H1 (cell line): ENCODE measurements at regions not wholly inside any gene's neighbourhood (a gene's known extent, or its start where the extent isn't known, plus 50 kb on each side); places are given as distances from the start of the nearest gene placed in this dataset.

Experiments used
- CTCF ChIA-PET: fragments of 300-600 bp; sonication (Branson Sonifier 250); formaldehyde crosslinking; loops from one replicate; lab custom pipeline; 2021; ENCODE audit not compliant: partially characterized antibody; lab: Charles Lee
- POLR2A ChIA-PET: fragments of 300-600 bp; sonication (Branson Sonifier 250); formaldehyde crosslinking; loops from one replicate; lab custom pipeline; 2021; ENCODE audit warnings: inconsistent platforms; ENCODE audit not compliant: partially characterized antibody; lab: Charles Lee
- DNase-seq, 2 experiments: peaks; one replicate each; pipeline versions ENCODE4 v3.0.0 to v3.0.0-alpha.2; 2010 to 2022; ENCODE audit warnings: low spot score in 2 of 2, low read depth in 1 of 2, mixed read lengths in 1 of 2
- FAIRE-seq: peaks from 2 replicates; lab custom pipeline; 2011; peaks lifted over from hg19 to GRCh38; lab: Jason Lieb, UNC
- H2AFZ ChIP-seq: 2 replicates; pipeline ENCODE4 v1.8.1; 2012; ENCODE audit warnings: low read length, inconsistent platforms
- H2AK5ac ChIP-seq: 2 replicates; pipeline ENCODE4 v1.6.1; 2013; ENCODE audit warnings: low read depth, low read length
- H2BK120ac ChIP-seq: replicated peaks from 2 replicates; pipeline ENCODE3; 2013; ENCODE audit warnings: low read depth, low read length, inconsistent platforms
- H2BK12ac ChIP-seq: 2 replicates; pipeline ENCODE4 v1.6.1; 2013; ENCODE audit warnings: low read depth, low read length
- H2BK15ac ChIP-seq: 2 replicates; pipeline ENCODE4 v1.6.1; 2013; ENCODE audit warnings: low read length
- H2BK20ac ChIP-seq: 2 replicates; pipeline ENCODE4 v1.6.1; 2013; ENCODE audit warnings: low read length
- H2BK5ac ChIP-seq: 2 replicates; pipeline ENCODE4 v1.6.1; 2013; ENCODE audit warnings: low read depth, low read length
- H3K14ac ChIP-seq: 2 replicates; pipeline ENCODE4 v1.6.1; 2013; ENCODE audit warnings: inconsistent platforms; ENCODE audit not compliant: insufficient read length
- H3K18ac ChIP-seq: 2 replicates; pipeline ENCODE4 v1.6.1; 2013; ENCODE audit warnings: low read length; ENCODE audit errors: extremely low read depth
- H3K23ac ChIP-seq: 2 replicates; pipeline ENCODE4 v1.6.1; 2013; ENCODE audit warnings: inconsistent platforms; ENCODE audit not compliant: insufficient read length
- H3K23me2 ChIP-seq: 2 replicates; pipeline ENCODE4 v1.6.1; 2013; ENCODE audit warnings: low read depth, low read length
- H3K27ac ChIP-seq: 2 replicates; pipeline ENCODE4 v1.6.1; 2011; ENCODE audit warnings: low read depth, low read length, inconsistent platforms
- H3K27me3 ChIP-seq, 4 experiments: replicated peaks in 1 of 4; 1 replicate in 1 of 4; 2 replicates in 3 of 4; pipeline versions ENCODE4 v1.6.1 to v1.8.1; 2011 to 2013; ENCODE audit warnings: low read length in 3 of 4, mild to moderate bottlenecking in 3 of 4, inconsistent platforms in 2 of 4, mixed read lengths in 2 of 4, moderate library complexity in 1 of 4; ENCODE audit not compliant: control insufficient read depth in 3 of 4, insufficient read depth in 3 of 4; ENCODE audit errors: extremely low read depth in 1 of 4
- H3K36me3 ChIP-seq, 4 experiments: 2 replicates each; pipeline versions ENCODE4 v1.6.1 to v1.8.1; 2011 to 2013; ENCODE audit warnings: mild to moderate bottlenecking in 4 of 4, low read length in 3 of 4, moderate library complexity in 2 of 4, control low read depth in 1 of 4, inconsistent platforms in 1 of 4; ENCODE audit not compliant: insufficient read depth in 4 of 4, control insufficient read depth in 2 of 4
- H3K4ac ChIP-seq: replicated peaks from 2 replicates; pipeline ENCODE3; 2013; ENCODE audit warnings: low read length, low read depth, mixed read lengths, inconsistent platforms; ENCODE audit not compliant: insufficient read length
- H3K4me1 ChIP-seq, 4 experiments: replicated peaks in 1 of 4; 1 replicate in 1 of 4; 2 replicates in 3 of 4; pipeline versions ENCODE4 v1.6.1 to v1.8.1; 2011 to 2013; ENCODE audit warnings: low read length in 3 of 4, inconsistent platforms in 2 of 4, mixed read lengths in 1 of 4; ENCODE audit not compliant: insufficient read depth in 4 of 4, control insufficient read depth in 3 of 4
- H3K4me2 ChIP-seq, 2 experiments: 2 replicates each; pipeline versions ENCODE4 v1.6.1 to v1.8.1; 2011 to 2013; ENCODE audit warnings: low read depth in 2 of 2, low read length in 2 of 2, control low read depth in 1 of 2, inconsistent platforms in 1 of 2, mild to moderate bottlenecking in 1 of 2; ENCODE audit not compliant: insufficient read depth in 1 of 2
- H3K4me3 ChIP-seq, 4 experiments: fragments of 200-600, 300-600 bp in 1 of 4; sonication (generic), shearing (Covaris generic), sonication (Bioruptor Twin) in 1 of 4; 2 replicates each; pipeline versions ENCODE4 v1.5.1 to v1.8.1; 2011 to 2016; ENCODE audit warnings: low read length in 4 of 4, low read depth in 3 of 4, control low read depth in 2 of 4, inconsistent platforms in 2 of 4, mild to moderate bottlenecking in 2 of 4, mixed read lengths in 1 of 4, moderate library complexity in 1 of 4; ENCODE audit not compliant: insufficient read depth in 2 of 4; ENCODE audit errors: extremely low read depth in 1 of 4
- H3K56ac ChIP-seq: replicated peaks from 2 replicates; pipeline ENCODE3; 2013; ENCODE audit warnings: low read depth, mild to moderate bottlenecking, mixed read lengths, low read length, inconsistent platforms; ENCODE audit not compliant: insufficient read length
- H3K79me1 ChIP-seq: 2 replicates; pipeline ENCODE4 v1.6.1; 2013; ENCODE audit warnings: low read depth, low read length, control low read depth
- H3K79me2 ChIP-seq, 2 experiments: 2 replicates each; pipeline versions ENCODE4 v1.6.1 to v1.8.1; 2012 to 2013; ENCODE audit warnings: low read length in 2 of 2, mild to moderate bottlenecking in 2 of 2, inconsistent platforms in 1 of 2; ENCODE audit not compliant: insufficient read depth in 2 of 2, control insufficient read depth in 1 of 2
- H3K9ac ChIP-seq, 4 experiments: replicated peaks in 1 of 4; 1 replicate in 1 of 4; 2 replicates in 3 of 4; pipeline versions ENCODE4 v1.6.1 to v1.8.1; 2011 to 2013; ENCODE audit warnings: low read depth in 3 of 4, low read length in 3 of 4, control low read depth in 2 of 4, mild to moderate bottlenecking in 2 of 4, moderate library complexity in 2 of 4, inconsistent platforms in 1 of 4; ENCODE audit errors: extremely low read depth in 1 of 4
- H3K9me3 ChIP-seq, 2 experiments: 2 replicates each; pipeline versions ENCODE4 v1.6.1 to v1.8.1; 2012 to 2013; ENCODE audit warnings: mild to moderate bottlenecking in 2 of 2, moderate library complexity in 2 of 2, control low read depth in 1 of 2, inconsistent platforms in 1 of 2, low read depth in 1 of 2, low read length in 1 of 2, mixed read lengths in 1 of 2; ENCODE audit not compliant: insufficient read depth in 2 of 2
- H4K20me1 ChIP-seq, 2 experiments: replicated peaks in 1 of 2; 2 replicates each; pipeline versions ENCODE3 to v1.8.1; 2011 to 2013; ENCODE audit warnings: inconsistent platforms in 2 of 2, low read length in 2 of 2, mild to moderate bottlenecking in 1 of 2; ENCODE audit not compliant: insufficient read depth in 2 of 2, control insufficient read depth in 1 of 2
- H4K5ac ChIP-seq: 2 replicates; pipeline ENCODE4 v1.6.1; 2013; ENCODE audit warnings: low read length, low read depth, mixed read lengths, inconsistent platforms; ENCODE audit not compliant: insufficient read length
- H4K8ac ChIP-seq: 2 replicates; pipeline ENCODE4 v1.8.0; 2013; ENCODE audit warnings: mild to moderate bottlenecking, moderate library complexity, low read length, inconsistent platforms; ENCODE audit not compliant: insufficient read depth; ENCODE audit errors: extremely low read depth
- H4K91ac ChIP-seq: replicated peaks from 2 replicates; pipeline ENCODE3; 2013; ENCODE audit warnings: low read length, mixed read lengths, inconsistent platforms; ENCODE audit not compliant: insufficient read length
- BCL11A ChIP-seq, 2 experiments: IDR thresholded peaks; one replicate each; pipeline ENCODE4 v1.6.1; 2011; ENCODE audit warnings: low read depth in 2 of 2, low read length in 2 of 2, mild to moderate bottlenecking in 2 of 2
- BRCA1 ChIP-seq: IDR thresholded peaks from 2 replicates; pipeline ENCODE4 v1.6.1; 2012; ENCODE audit warnings: low read depth, low read length, improper control_type of control experiment
- CBX5 ChIP-seq: fragments of 300-800, 300-1000 bp; sonication (generic); IDR thresholded peaks from 2 replicates; pipeline ENCODE4 v1.7.1; 2016; ENCODE audit warnings: antibody characterized with exemption, low read length, low read depth
- CHD1 ChIP-seq: IDR thresholded peaks from 2 replicates; pipeline ENCODE4 v1.6.1; 2012; ENCODE audit warnings: low read depth, low read length, improper control_type of control experiment
- FOSL1 ChIP-seq: IDR thresholded peaks from 2 replicates; pipeline ENCODE4 v1.6.1; 2011; ENCODE audit warnings: mild to moderate bottlenecking, low read depth, low read length, moderate library complexity; ENCODE audit not compliant: insufficient read depth
- GABPA ChIP-seq: IDR thresholded peaks from 2 replicates; pipeline ENCODE4 v1.6.1; 2011; ENCODE audit warnings: mild to moderate bottlenecking, low read length, moderate library complexity, borderline replicate concordance; ENCODE audit not compliant: insufficient read depth
- MAX ChIP-seq: IDR thresholded peaks from 2 replicates; pipeline ENCODE4 v1.6.1; 2012; ENCODE audit warnings: inconsistent platforms
- RNF2 ChIP-seq: fragments of 200-900, 300-1000 bp; sonication (generic); IDR thresholded peaks from 2 replicates; pipeline ENCODE4 v1.7.1; 2016; ENCODE audit warnings: borderline replicate concordance, low read depth, mild to moderate bottlenecking, antibody characterized with exemption, low read length; ENCODE audit not compliant: poor library complexity, severe bottlenecking; ENCODE audit errors: missing control alignments
- SAP30 ChIP-seq: fragments of 300-600 bp; sonication (generic); IDR thresholded peaks from 2 replicates; pipeline ENCODE4 v1.7.1; 2012; ENCODE audit warnings: low read length, moderate library complexity, mild to moderate bottlenecking, inconsistent platforms; ENCODE audit not compliant: insufficient read depth, insufficient replicate concordance
- TAF1 ChIP-seq: IDR thresholded peaks from 2 replicates; pipeline ENCODE4 v1.6.1; 2011; ENCODE audit warnings: mild to moderate bottlenecking, low read depth, low read length
- USF2 ChIP-seq: IDR thresholded peaks from 2 replicates; pipeline ENCODE4 v1.6.1; 2011; ENCODE audit warnings: low read length, improper control_type of control experiment
- YY1 ChIP-seq: IDR thresholded peaks from 2 replicates; pipeline ENCODE4 v1.6.1; 2011; ENCODE audit warnings: low read depth, mild to moderate bottlenecking, low read length
- WGBS, 2 experiments: shearing (Covaris generic) in 1 of 2; methylation state at CpG; one replicate each; pipeline versions ENCODE4 v1.1.6 to v1.1.7; 2013 to 2015; ENCODE audit warnings: low lambda C conversion rate in 2 of 2, mixed read lengths in 2 of 2, inconsistent platforms in 1 of 2, low coverage in 1 of 2, missing lambda C conversion rate in 1 of 2; ENCODE audit not compliant: insufficient replicate concordance in 2 of 2, insufficient coverage in 1 of 2, insufficient read length in 1 of 2; ENCODE audit errors: extremely low coverage in 1 of 2, missing lambda C conversion rate in 1 of 2; 5-methylcytosine and 5-hydroxymethylcytosine counted together

GRCh38 chr14:98183556-98183955 lies 1088.4 kb downstream of the BCL11B start:
- FAIRE-seq = no peak
- 93% methylated on average over 4 of the region's 4 CpGs; no CpG with 5 or more reads in 1 of the 2 experiments for WGBS, 2 experiments
- H2BK12ac ChIP-seq = no peak overlapping the region

More at GRCh38 chr14:98183556-98183955, 1088.4 kb downstream of the BCL11B start:
- no peak overlapping the region for H4K5ac ChIP-seq
- no peak overlapping the region for H2AFZ ChIP-seq
- no peaks in the 10 kb centered on the region for H3K79me2 ChIP-seq
- TF ChIP-seq CHD1 (no peak), RNF2 (no peak), USF2 (no peak), SAP30 (no peak), BCL11A (IDR thresholded peaks at IDR 0.05; ENCODE audit: low read depth in 2 of 2, low read length in 2 of 2) (no peak), BRCA1 (no peak), TAF1 (no peak), FOSL1 (no peak), YY1 (no peak), MAX (no peak), CBX5 (no peak), GABPA (no peak)
- no peaks in the 10 kb centered on the region for H3K9me3 ChIP-seq
- H3K27ac ChIP-seq = no peak overlapping the region
- no peak overlapping the region for H2BK20ac ChIP-seq
- no peaks in the 10 kb centered on the region for H3K79me1 ChIP-seq
- ChIA-PET CTCF (interaction anchor here (0.6 to 1.2 kb wide), 4 partner anchors 10 to 77 kb away, joined by 3 to 4 read pairs (median 3); no protein-coding TSS in a partner anchor), POLR2A (no interaction called here)
- H3K14ac ChIP-seq = no peak overlapping the region
- no peak overlapping the region for H3K4me2 ChIP-seq
- no peak overlapping the region for H3K4me3 ChIP-seq
- H3K36me3 ChIP-seq = no peaks in the 10 kb centered on the region
- no peak overlapping the region for H4K8ac ChIP-seq
- H2BK5ac ChIP-seq = no peak overlapping the region
- no peak overlapping the region for H2BK15ac ChIP-seq
- no peak overlapping the region for H3K18ac ChIP-seq
- no peak overlapping the region for H4K91ac ChIP-seq
- H3K4ac ChIP-seq = no peak overlapping the region
- no peaks in the 10 kb centered on the region for H3K27me3 ChIP-seq
- no peaks in the 10 kb centered on the region for H3K23me2 ChIP-seq
- H3K4me1 ChIP-seq = no peaks in the 10 kb centered on the region; a peak in 2 of 7 replicates
- H3K56ac ChIP-seq = no peak overlapping the region
- no peak for DNase-seq
- H2BK120ac ChIP-seq = no peak overlapping the region
- H2AK5ac ChIP-seq = no peak overlapping the region
- H3K9ac ChIP-seq = no peak overlapping the region
- no peak overlapping the region for H3K23ac ChIP-seq
- no peaks in the 10 kb centered on the region for H4K20me1 ChIP-seq
